H4 (cell line): ENCODE measurements at regions not wholly inside any gene's neighbourhood (a gene's known extent, or its start where the extent isn't known, plus 50 kb on each side); places are given as distances from the start of the nearest gene placed in this dataset.

ENCODE experiments used
- DNase-seq: peaks from one replicate; pipeline ENCODE4 v3.0.0-alpha.2; 2015; ENCODE audit warnings: low spot score

GRCh38 chr4:185987961-185988627 lies 80.9 kb upstream of the TLR3 start:
- DNase-seq = no peak

DNA sequence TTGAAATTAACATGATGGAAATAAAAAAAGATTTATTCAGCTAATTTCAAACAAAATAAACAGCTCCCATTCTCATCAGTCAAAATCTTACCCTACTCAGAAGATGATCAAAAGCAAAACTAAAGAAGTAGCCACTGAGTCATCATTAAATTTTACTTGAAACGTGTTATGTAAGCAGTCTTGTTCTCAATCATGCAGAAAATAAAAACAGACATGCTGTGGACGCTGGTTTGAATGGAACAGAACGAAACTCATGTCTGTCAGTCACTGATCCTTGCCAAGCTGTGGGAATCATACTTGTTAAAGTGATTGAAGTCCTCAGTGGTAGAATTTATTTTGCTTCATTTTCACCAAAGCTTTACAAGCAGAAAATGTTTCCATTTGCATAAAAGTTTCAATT lies 77.2 kb upstream of the TLR3 start:
- no peak for DNase-seq

DNA sequence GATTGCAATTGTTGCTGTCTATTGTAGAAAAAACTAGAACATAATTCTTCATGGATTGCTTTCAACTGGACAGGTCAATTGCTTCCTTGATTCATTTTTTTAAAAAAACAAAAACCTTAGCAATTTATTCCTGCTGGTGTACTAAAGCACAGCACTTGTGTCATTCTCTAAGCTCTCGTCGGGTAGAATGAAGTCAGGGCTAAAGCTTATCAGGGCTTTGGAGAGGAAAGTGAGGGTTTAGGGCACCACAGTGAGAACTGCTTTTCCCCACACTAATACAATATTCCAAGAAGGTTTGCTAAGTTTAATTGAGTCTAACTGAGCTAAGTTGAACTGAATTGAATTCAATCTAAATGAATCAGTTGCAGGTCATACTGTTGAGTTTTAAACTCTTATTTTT lies 76.4 kb upstream of the TLR3 start:
- no peak for DNase-seq

- no peak for DNase-seq
These were observed 75.5 kb upstream of the TLR3 start for GRCh38 chr4:185993328-185993973.

DNA sequence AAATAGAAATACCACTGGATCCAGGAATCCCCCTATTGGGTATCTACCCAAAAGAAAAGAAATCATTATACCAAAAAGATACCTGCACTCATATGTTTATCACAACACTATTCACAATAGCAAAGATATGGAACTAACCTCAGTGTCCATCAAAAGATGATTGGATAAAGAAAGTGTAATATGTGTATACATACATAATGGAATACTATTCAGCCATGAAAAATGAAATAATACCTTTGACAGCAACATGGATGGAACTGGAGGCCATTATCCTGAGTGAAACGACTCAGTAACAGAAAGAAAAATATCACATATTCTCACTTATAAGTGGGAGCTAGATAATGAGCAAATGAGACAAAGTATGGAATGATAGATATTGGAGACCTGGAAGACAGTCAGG lies 74.2 kb upstream of the TLR3 start:
- no peak for DNase-seq

- no peak for DNase-seq
These were observed 73.3 kb upstream of the TLR3 start for GRCh38 chr4:185995665-185996064.

- DNase-seq = no peak
These were observed 71.7 kb upstream of the TLR3 start for GRCh38 chr4:185997296-185997695.

DNA sequence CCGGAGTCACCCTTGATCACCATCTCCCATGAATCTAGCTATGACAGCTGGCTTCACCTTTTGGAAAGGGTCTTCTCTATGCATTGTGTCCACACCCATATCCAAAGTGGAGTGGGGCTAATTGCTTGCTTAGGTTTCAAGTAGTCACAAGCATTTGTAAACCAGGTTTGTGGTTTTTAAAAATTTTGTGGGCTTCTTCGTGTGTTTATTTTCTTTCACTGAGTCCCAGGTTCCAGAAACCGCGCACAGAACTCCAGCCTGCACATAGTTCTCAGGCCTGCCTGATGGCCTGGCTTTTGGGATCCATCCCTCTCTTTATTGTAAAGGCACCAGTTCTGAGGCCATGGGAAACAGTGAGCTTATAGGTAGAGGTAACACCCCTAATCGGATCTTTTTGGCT lies 70.2 kb upstream of the TLR3 start:
- DNase-seq = peak; percentile 39

DNA sequence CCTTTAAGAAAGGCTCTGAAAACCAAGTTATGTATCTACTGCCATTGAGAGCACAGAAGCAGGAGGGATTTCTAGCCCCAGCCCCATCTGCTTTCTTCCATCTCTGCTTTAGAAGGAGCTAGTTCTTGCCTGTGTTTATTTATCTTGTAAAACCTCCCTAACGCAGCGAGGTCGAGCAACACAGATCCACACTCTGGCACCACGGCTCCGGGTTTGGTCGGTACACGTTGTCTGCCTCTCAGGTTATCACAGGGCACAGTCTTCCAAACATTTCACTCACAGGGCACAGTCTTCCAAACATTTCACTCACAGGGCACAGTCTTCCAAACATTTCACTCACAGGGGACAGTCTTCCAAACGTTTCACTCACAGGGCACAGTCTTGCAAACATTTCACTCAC lies 69.7 kb upstream of the TLR3 start:
- DNase-seq = no peak

DNA sequence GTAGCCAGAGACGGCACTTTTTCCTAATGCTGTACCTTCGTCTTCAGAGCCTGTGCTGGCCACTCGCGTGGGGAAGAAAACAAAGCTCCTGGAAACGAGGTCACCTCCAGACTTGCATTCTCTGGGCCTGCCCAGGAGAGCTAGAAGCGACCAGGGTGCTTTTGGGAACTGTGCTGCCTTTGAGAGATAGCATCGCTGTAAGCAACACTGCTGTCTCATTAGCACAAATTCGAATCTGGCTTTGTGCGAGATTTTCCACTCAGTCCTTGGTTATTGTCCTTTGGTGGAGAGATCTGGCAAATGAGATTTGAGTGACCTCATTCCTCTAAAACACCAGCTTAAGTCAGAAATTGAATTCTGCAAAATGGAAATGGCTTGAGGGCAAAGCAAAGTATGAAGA lies 66.1 kb upstream of the TLR3 start:
- DNase-seq = no peak

- no peak for DNase-seq
These were observed 65.2 kb upstream of the TLR3 start for GRCh38 chr4:186003746-186004145.

DNA sequence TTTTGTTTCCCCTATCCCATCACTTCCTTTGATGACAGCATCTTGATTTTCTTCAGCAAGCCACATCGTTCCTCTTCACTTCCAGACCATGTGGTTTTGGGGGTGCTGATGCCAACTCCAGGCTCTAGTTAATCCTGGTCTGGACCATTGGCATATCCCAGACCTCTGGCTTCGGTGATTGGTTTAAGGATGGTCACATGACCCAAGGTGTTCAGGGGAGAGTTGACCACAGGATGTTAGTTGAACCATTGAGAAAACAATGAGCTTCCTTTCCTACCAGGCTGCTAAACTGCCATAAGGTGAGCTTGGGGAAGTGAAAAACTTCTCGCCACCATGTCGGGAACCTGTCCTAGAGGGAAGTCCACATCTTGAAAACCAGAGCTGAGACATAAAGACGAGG lies 60.9 kb upstream of the TLR3 start:
- no peak for DNase-seq

DNA sequence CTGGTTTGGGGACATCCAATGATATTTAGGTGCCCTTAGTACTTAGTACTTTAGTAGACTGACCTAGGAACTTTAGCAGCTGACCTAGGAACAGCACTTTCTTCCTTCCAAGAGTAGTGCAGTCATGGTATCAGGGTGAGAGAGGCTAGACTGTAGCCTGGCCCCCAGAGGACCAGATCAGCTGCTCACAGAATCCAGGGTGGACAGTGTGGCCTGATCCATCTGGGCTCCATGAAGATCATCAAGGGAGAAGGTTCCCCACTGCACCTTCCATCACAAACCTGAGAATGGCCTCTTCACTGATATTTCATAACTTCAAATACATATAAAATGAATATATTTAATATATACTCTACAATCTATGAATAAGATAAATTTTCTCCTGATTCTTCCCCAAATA lies 59.0 kb upstream of the TLR3 start:
- DNase-seq = no peak

- DNase-seq = no peak
These were observed 58.1 kb upstream of the TLR3 start for GRCh38 chr4:186010821-186011220.

DNA sequence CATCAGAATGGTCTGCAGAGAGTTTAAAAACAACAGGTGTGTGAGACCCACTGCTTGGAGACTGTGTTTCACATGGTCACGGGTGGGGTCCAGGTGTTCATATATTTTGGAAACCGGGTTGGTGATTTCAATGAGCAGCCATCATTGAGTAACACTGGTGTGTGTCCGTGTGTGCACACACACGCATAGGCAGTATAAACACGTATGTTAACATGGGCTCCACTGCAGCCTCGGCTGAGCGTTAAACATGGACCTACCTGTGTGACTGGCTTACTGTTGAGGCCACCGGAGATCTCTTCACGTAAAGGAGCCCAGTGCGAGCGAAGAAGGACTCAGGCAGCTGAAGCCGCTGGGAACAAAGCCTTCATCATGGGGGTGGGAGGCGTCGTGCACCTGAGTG lies 56.9 kb upstream of the TLR3 start:
- DNase-seq = no peak

DNA sequence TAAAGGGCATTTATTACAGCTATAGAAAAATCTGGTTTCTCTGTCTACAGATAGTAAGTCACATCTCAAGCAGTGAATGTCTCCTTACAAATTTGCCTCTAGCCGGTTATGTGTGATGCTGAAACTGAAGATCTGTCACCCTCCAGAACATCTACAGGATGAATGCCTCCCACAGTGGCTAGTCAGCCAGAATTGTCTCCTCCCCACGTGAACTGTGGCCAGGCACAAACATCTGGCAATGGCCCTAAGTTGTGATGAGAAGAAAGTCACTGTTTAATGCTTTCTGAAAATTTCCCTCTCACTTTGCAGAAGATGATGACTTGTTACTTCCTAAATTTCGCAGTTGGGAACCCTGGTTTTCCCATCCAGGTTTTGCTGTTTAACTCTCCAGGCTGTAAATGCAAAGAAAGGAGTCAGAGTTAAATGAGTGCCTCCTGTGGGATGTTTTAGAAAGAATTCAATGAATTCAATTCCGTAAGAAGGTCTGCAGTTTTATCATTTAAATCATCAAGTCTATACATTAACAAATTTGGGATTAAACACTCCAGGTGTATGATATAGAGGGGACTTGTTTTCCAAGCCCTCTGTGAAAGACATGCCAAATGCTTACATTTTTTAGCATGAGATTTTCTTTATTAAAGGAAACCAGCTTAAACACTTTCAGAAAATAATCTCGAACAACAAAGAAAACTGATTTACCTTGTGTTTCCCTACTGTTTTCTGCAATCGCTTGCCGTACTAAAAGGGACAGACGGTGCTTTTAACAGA lies 55.4 kb upstream of the TLR3 start:
- DNase-seq = no peak

GRCh38 chr4:186015212-186015817 lies 53.6 kb upstream of the TLR3 start:
- DNase-seq = no peak

- DNase-seq = no peak
These were observed 52.2 kb upstream of the TLR3 start for GRCh38 chr4:186016796-186017195.

DNA sequence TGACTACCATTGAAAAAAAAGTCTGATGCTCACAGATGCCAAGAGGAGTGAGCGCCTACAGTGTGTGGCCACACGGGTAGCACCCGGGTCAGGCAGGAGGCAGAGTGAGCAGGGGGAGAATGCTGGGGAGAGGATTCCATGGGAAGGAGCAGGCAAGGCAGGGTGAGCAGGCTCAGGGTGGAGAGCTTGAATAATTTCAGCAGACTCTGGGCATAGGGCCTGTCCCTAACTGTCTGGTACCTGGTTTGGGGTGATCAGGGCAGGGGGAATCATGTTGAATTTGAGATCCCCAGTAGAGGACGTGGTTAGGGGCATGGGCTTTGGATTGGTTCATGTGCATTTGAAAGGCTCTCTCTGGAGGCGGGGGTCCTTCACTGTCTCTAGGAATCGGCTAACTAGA lies 51.2 kb upstream of the TLR3 start:
- no peak for DNase-seq

DNA sequence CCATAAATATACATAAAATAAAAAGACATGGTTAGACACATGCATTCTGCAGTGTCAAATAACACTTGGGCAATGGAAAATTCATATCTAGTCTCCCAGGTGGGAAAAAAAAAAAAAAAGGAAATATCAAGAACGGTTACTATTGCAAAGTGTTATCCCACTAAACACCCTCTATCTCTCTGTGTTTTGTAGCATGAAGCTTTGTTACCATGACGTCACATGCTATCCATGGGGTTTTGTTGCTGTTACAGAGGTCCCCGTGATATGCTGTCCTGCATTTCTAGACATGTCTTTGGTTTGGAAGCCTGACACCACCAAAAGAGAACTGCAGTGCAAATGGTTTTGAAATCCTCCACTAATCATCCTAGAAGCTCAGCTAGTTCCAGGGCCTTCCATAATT lies 50.7 kb upstream of the TLR3 start:
- no peak for DNase-seq

DNA sequence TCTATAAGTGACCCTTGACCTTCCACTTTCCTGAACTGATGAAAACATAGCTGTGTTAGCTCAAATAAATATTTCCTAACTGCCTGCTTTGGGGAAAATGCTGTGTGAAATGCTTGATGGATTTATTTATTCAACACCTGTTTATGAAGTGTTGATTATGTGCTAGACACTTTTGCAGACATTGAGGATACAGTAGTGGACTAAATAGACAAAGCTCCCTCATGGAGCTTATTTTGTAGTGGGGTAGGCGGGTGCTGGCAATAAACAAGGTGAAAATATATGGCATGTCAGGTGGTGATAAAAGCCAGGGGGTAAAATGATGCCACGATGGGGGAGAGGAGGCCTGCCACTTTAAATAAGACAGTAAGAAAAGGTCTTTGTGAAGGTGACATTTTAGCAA lies 50.2 kb upstream of the TLR3 start:
- no peak for DNase-seq
